ENCODE measurements at regions not wholly inside any gene's neighbourhood (a gene's known extent, or its start where the extent isn't known, plus 50 kb on each side); places are given as distances from the start of the nearest gene placed in this dataset.

DNA sequence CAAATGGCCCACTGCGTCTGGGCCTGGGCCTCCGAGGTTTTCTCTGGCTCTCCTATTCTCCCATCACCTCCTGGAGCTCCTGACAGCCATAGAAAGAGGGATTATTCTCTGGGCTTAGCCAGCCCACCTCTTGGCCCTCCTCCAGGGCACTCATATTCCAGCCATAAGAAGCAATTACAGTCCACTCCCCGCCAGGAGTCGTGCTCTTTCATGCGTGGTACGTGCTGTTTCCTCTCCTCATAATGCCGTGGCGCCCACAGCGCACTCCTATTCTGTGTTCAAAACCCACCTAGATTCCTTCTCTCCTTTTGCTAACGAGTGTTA, 240.8 kb upstream of the ZNF462 start:
- TF ChIP-seq, protein P1, sequence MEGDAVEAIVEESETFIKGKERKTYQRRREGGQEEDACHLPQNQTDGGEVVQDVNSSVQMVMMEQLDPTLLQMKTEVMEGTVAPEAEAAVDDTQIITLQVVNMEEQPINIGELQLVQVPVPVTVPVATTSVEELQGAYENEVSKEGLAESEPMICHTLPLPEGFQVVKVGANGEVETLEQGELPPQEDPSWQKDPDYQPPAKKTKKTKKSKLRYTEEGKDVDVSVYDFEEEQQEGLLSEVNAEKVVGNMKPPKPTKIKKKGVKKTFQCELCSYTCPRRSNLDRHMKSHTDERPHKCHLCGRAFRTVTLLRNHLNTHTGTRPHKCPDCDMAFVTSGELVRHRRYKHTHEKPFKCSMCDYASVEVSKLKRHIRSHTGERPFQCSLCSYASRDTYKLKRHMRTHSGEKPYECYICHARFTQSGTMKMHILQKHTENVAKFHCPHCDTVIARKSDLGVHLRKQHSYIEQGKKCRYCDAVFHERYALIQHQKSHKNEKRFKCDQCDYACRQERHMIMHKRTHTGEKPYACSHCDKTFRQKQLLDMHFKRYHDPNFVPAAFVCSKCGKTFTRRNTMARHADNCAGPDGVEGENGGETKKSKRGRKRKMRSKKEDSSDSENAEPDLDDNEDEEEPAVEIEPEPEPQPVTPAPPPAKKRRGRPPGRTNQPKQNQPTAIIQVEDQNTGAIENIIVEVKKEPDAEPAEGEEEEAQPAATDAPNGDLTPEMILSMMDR (conservative IDR thresholded peaks at IDR 0.05; ENCODE audit: low read depth, low read length) = no peak
- TF ChIP-seq EZH2 (IDR thresholded peaks at IDR 0.05; ENCODE audit: low read length, unreplicated experiment) (no peak), EZH2phosphoT487 (IDR thresholded peaks at IDR 0.05; ENCODE audit: borderline replicate concordance, low read length) (no peak)
